IMR-90 (cell line): ENCODE measurements at regions not wholly inside any gene's neighbourhood (a gene's known extent, or its start where the extent isn't known, plus 50 kb on each side); places are given as distances from the start of the nearest gene placed in this dataset.

ENCODE experiments used
- CTCF ChIP-seq: conservative IDR thresholded peaks from 2 replicates; pipeline ENCODE4 v1.5.1; 2012; ENCODE audit warnings: mild to moderate bottlenecking, low read depth, low read length, improper control_type of control experiment
- MXI1 ChIP-seq: IDR thresholded peaks from 2 replicates; pipeline ENCODE4 v1.6.1; 2012; ENCODE audit warnings: low read depth, mild to moderate bottlenecking, low read length, moderate library complexity, borderline replicate concordance
- POLR2A ChIP-seq: IDR thresholded peaks from 2 replicates; pipeline ENCODE4 v1.6.1; 2012; ENCODE audit warnings: mild to moderate bottlenecking, low read depth, low read length
- RAD21 ChIP-seq: IDR thresholded peaks from 2 replicates; pipeline ENCODE4 v1.6.1; 2012; ENCODE audit warnings: low read length, improper control_type of control experiment
- RCOR1 ChIP-seq: IDR thresholded peaks from 2 replicates; pipeline ENCODE4 v1.6.1; 2012; ENCODE audit warnings: mild to moderate bottlenecking, low read length, improper control_type of control experiment; ENCODE audit not compliant: insufficient replicate concordance
- RFX5 ChIP-seq: IDR thresholded peaks from 2 replicates; pipeline ENCODE4 v1.8.0; 2012; ENCODE audit warnings: low read depth, mild to moderate bottlenecking, low read length, moderate library complexity

GRCh38 chr9:99354104-99354503, 132.0 kb downstream of the SEC61B start:
- TF ChIP-seq MXI1 (no peak), CTCF (no peak), RFX5 (no peak), POLR2A (no peak), RCOR1 (no peak), RAD21 (no peak)
